ENCODE measurements at regions not wholly inside any gene's neighbourhood (a gene's known extent, or its start where the extent isn't known, plus 50 kb on each side); places are given as distances from the start of the nearest gene placed in this dataset.

DNA sequence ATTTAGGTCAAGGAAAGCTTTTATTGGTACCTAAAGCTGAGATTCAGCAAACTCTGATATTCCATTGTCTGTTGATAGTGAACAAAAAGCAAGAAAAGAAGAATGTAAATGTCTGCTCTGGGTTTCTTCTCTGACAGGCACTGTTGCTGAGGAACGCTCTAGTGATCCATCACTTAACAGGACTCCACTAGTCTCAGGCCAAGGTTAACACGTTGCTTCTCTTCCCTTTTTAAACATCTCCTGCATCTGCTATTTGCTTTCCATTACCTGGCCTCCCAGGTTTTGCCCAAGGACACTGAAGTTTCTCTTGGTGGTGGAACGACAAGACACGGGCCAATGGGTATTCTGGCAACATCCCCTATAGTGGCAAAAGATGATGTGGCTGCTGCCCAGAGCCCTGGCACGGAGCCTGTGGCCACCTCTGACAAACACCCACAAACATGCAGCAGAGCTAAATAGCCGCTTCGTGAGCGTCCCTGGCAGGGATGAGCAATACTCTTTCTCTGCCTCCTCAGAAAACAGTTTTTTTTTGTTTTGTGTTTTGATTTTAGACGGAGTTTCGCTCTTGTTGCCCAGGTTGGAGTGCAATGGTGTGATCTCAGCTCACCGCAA, 97.8 kb upstream of the AKAP13 start:
- TF ChIP-seq, protein P1, sequence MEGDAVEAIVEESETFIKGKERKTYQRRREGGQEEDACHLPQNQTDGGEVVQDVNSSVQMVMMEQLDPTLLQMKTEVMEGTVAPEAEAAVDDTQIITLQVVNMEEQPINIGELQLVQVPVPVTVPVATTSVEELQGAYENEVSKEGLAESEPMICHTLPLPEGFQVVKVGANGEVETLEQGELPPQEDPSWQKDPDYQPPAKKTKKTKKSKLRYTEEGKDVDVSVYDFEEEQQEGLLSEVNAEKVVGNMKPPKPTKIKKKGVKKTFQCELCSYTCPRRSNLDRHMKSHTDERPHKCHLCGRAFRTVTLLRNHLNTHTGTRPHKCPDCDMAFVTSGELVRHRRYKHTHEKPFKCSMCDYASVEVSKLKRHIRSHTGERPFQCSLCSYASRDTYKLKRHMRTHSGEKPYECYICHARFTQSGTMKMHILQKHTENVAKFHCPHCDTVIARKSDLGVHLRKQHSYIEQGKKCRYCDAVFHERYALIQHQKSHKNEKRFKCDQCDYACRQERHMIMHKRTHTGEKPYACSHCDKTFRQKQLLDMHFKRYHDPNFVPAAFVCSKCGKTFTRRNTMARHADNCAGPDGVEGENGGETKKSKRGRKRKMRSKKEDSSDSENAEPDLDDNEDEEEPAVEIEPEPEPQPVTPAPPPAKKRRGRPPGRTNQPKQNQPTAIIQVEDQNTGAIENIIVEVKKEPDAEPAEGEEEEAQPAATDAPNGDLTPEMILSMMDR (IDR thresholded peaks at IDR 0.05; ENCODE audit: low read length) = no peak
- no peak for TF ChIP-seq EZH2 (IDR thresholded peaks at IDR 0.05; ENCODE audit: borderline replicate concordance, low read length)

All from OCI-LY1 (cell line).